GM21515 (cell line): ENCODE measurements at regions not wholly inside any gene's neighbourhood (a gene's known extent, or its start where the extent isn't known, plus 50 kb on each side); places are given as distances from the start of the nearest gene placed in this dataset.

Source experiments
- ATAC-seq: cut with Tn5 transposase; IDR thresholded peaks from one replicate; pipeline ENCODE4 v1.9.1; 2021; ENCODE audit not compliant: unreplicated experiment

- no peak for ATAC-seq
Measured at GRCh38 chr5:175765858-175766257, 105.5 kb upstream of the CPLX2 start.

- ATAC-seq: no peak
Measured at GRCh38 chr5:175766963-175767362, 104.4 kb upstream of the CPLX2 start.

GRCh38 chr5:175772747-175773533, 98.4 kb upstream of the CPLX2 start:
- ATAC-seq: no peak

- ATAC-seq: no peak
Measured at GRCh38 chr5:175773534-175774070, 97.8 kb upstream of the CPLX2 start.

GRCh38 chr5:175775416-175775815, 96.0 kb upstream of the CPLX2 start:
- ATAC-seq: no peak

GRCh38 chr5:175778951-175779503, 92.4 kb upstream of the CPLX2 start:
- no peak for ATAC-seq

- no peak for ATAC-seq
Measured at GRCh38 chr5:175783739-175784138, 87.6 kb upstream of the CPLX2 start.

GRCh38 chr5:175784230-175784629, 87.1 kb upstream of the CPLX2 start:
- ATAC-seq: no peak

- ATAC-seq: no peak
Measured at GRCh38 chr5:175785681-175786080, 85.7 kb upstream of the CPLX2 start.

- ATAC-seq: no peak
Measured at GRCh38 chr5:175788155-175788787, 83.1 kb upstream of the CPLX2 start.

GRCh38 chr5:175789670-175790069, 81.7 kb upstream of the CPLX2 start:
- ATAC-seq: no peak

GRCh38 chr5:175790796-175791195, 80.6 kb upstream of the CPLX2 start:
- no peak for ATAC-seq

- ATAC-seq: no peak
Measured at GRCh38 chr5:175795959-175796358, 75.4 kb upstream of the CPLX2 start.

- ATAC-seq: peak; percentile 72
Measured at GRCh38 chr5:175796536-175797499, 74.6 kb upstream of the CPLX2 start.

- ATAC-seq: no peak
Measured at GRCh38 chr5:175797521-175798038, 73.8 kb upstream of the CPLX2 start.

- ATAC-seq: no peak
Measured at GRCh38 chr5:175798626-175799025, 72.8 kb upstream of the CPLX2 start.

GRCh38 chr5:175800656-175801081, 70.7 kb upstream of the CPLX2 start:
- ATAC-seq: no peak

- ATAC-seq: no peak
Measured at GRCh38 chr5:175802361-175802760, 69.0 kb upstream of the CPLX2 start.

GRCh38 chr5:175803254-175803653, 68.1 kb upstream of the CPLX2 start:
- ATAC-seq: no peak

GRCh38 chr5:175803736-175804454, 67.5 kb upstream of the CPLX2 start:
- ATAC-seq: no peak
